Gastrocnemius medialis (tissue), 4 donors: ENCODE measurements at regions not wholly inside any gene's neighbourhood (a gene's known extent, or its start where the extent isn't known, plus 50 kb on each side); places are given as distances from the start of the nearest gene placed in this dataset.

ENCODE experiments used
- POLR2A ChIP-seq, 2 donors: fragments of 450-650 bp; IDR thresholded peaks; one replicate each; pipeline ENCODE4 v1.6.1; 2017; ENCODE audit warnings: antibody characterized with exemption in 2 of 2, mild to moderate bottlenecking in 2 of 2, moderate library complexity in 2 of 2
- TF ChIP-seq, protein P1 (sequence below), 5 experiments: fragments of 450-650 bp in 3 of 5; fragments of 200-600 bp in 2 of 5; sonication (generic) in 2 of 5; IDR thresholded peaks in 4 of 5; conservative IDR thresholded peaks in 1 of 5; 1 replicate in 4 of 5; 2 replicates in 1 of 5; pipeline ENCODE4 v1.5.1; 2016 to 2019; ENCODE audit warnings: antibody characterized with exemption in 5 of 5, mild to moderate bottlenecking in 3 of 5, moderate library complexity in 3 of 5

DNA sequence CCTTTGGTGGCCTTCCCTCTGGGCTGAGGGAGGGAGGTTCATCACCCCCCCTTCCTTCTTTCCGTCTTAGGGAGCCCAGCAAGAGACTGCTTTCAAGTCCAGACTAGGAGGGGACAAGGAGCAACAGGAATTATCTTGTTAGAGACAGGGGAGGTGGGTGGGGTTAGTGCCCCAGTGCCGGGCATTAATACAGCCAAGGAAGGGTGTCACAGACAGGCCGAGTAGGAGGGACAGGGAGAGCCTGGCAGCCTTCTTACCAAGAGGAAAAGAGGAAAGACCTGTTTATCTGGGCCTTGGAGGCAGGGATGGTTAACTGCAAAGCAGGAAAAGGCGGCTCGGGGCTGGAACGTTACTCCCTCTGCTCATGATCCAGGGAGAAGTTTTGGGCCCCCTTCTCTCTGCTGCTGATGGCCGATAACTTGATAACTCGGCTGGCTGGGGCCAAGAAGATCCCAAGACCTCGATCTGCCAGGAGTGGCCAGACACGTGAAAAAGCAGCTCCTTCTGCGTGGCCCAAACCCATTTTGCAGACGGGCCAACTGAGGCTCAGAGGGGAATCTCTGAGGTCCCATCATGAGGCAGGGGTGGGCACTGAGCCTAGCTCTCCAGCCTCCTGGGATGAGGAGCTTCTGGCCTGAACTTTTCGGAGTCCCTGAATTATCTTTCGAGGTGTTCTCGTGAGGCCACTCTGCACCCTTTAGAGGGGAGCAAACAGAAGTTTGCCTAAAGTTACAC, 79.3 kb downstream of the PTPRS start:
- TF ChIP-seq, protein P1, sequence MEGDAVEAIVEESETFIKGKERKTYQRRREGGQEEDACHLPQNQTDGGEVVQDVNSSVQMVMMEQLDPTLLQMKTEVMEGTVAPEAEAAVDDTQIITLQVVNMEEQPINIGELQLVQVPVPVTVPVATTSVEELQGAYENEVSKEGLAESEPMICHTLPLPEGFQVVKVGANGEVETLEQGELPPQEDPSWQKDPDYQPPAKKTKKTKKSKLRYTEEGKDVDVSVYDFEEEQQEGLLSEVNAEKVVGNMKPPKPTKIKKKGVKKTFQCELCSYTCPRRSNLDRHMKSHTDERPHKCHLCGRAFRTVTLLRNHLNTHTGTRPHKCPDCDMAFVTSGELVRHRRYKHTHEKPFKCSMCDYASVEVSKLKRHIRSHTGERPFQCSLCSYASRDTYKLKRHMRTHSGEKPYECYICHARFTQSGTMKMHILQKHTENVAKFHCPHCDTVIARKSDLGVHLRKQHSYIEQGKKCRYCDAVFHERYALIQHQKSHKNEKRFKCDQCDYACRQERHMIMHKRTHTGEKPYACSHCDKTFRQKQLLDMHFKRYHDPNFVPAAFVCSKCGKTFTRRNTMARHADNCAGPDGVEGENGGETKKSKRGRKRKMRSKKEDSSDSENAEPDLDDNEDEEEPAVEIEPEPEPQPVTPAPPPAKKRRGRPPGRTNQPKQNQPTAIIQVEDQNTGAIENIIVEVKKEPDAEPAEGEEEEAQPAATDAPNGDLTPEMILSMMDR (IDR thresholded peaks at IDR 0.05 in 4 of 5, conservative IDR thresholded peaks at IDR 0.05 in 1 of 5), result no peak
- no peak for TF ChIP-seq POLR2A (IDR thresholded peaks at IDR 0.05)
